ENCODE measurements at regions not wholly inside any gene's neighbourhood (a gene's known extent, or its start where the extent isn't known, plus 50 kb on each side); places are given as distances from the start of the nearest gene placed in this dataset.

DNA sequence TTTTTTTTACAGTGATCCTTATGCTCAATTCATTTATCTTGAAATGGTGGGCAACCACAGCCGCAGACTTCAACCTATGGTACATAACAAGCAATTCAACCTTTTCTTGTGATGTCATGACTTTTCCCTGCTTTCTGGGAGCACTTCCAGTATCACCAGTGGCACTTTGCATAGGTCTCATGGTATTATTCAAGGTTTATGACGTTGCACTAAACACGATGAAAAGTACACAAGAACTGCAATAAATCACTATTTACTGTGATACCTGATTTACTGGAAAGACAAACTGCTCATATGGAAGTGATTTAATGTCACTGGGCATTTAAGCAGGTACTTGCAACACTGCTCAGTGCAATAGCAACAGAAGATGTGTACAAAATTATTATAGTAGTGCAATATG, 251.7 kb upstream of the CXCL12 start:
- no peaks in the 10 kb centered on the region for H4K20me1 ChIP-seq (replicated peaks; ENCODE audit: control insufficient read depth, insufficient read depth, low read length)
- ChIA-PET CTCF (ENCODE audit: low intra/inter-chr PET ratio) (no interaction called here), POLR2A (no interaction called here)
- ATAC-seq = no peak
- no peaks in the 10 kb centered on the region for H3K9me1 ChIP-seq (ENCODE audit: control insufficient read depth, insufficient read depth, low read length)
- H3K4me1 ChIP-seq (replicated peaks in 1 of 2; ENCODE audit: control insufficient read depth in 2 of 2, insufficient read depth in 2 of 2, low read length in 2 of 2) = no peaks in the 10 kb centered on the region
- WGBS (ENCODE audit: insufficient coverage, low coverage, missing lambda C conversion rate) = 0% methylated on average over 3 of the region's 3 CpGs
- no TSS peak for BruUV-seq (replicated peaks)
- H3K27ac ChIP-seq (ENCODE audit: extremely low read depth, low read depth, low read length) = no peak overlapping the region
- no peak overlapping the region for H3K4me3 ChIP-seq
- in situ Hi-C loops (cut with MboI) = no loop called here
- H3K9me3 ChIP-seq (replicated peaks; ENCODE audit: control insufficient read depth, insufficient read depth, low read depth, low read length) = no peaks in the 10 kb centered on the region
- H3K27me3 ChIP-seq (ENCODE audit: control insufficient read depth in 2 of 2, insufficient read depth in 2 of 2, low read length in 2 of 2) = no peaks in the 10 kb centered on the region
- H3K9ac ChIP-seq (ENCODE audit: insufficient read depth in 1 of 2, low read depth in 2 of 2, low read length in 2 of 2) = no peak overlapping the region
- H3K79me2 ChIP-seq (ENCODE audit: control insufficient read depth, insufficient read depth, low read length) = no peaks in the 10 kb centered on the region
- H3K4me2 ChIP-seq (ENCODE audit: insufficient read depth, low read length) = no peak overlapping the region
- H2AFZ ChIP-seq (ENCODE audit: low read depth, low read length) = no peak overlapping the region
- no peak for FAIRE-seq
- no peak for DNase-seq (ENCODE audit: extremely low read depth in 1 of 4, low spot score in 3 of 4)
- H3K36me3 ChIP-seq (ENCODE audit: control insufficient read depth, insufficient read depth, low read length) = no peaks in the 10 kb centered on the region
- intact Hi-C loops (cut with micrococcal nuclease) = no loop called here
- no peak for TF ChIP-seq XRCC5 (IDR thresholded peaks at IDR 0.05; ENCODE audit: low read depth, low read length)
- no peak for TF ChIP-seq PYGO2 (tag; IDR thresholded peaks at IDR 0.05)
- no peak for TF ChIP-seq THRAP3 (IDR thresholded peaks at IDR 0.05; ENCODE audit: borderline replicate concordance)
- no peak for TF ChIP-seq ATF6 (CRISPR knock-in tag; IDR thresholded peaks at IDR 0.05)
- no peak for TF ChIP-seq NCOA4 (IDR thresholded peaks at IDR 0.05; ENCODE audit: partially characterized antibody)
- TF ChIP-seq ZBTB11 (CRISPR knock-in tag; IDR thresholded peaks at IDR 0.05) = no peak
- TF ChIP-seq ZBTB43 (CRISPR knock-in tag; IDR thresholded peaks at IDR 0.05) = no peak
- TF ChIP-seq ILK (tag; IDR thresholded peaks at IDR 0.05; ENCODE audit: borderline replicate concordance, low read depth) = no peak
- no peak for TF ChIP-seq NR2F6 (CRISPR knock-in tag; IDR thresholded peaks at IDR 0.05)
- no peak for TF ChIP-seq TFE3 (CRISPR knock-in tag; IDR thresholded peaks at IDR 0.05)
- no peak for TF ChIP-seq POLR2AphosphoS2 (IDR thresholded peaks at IDR 0.05; ENCODE audit: low read length)
- TF ChIP-seq CBX1 (IDR thresholded peaks at IDR 0.05; ENCODE audit: low read depth) = no peak
- TF ChIP-seq CREB3 (tag; conservative IDR thresholded peaks at IDR 0.05; ENCODE audit: low read depth) = no peak

Data from K562 (cell line).